ENCODE measurements at regions not wholly inside any gene's neighbourhood (a gene's known extent, or its start where the extent isn't known, plus 50 kb on each side); places are given as distances from the start of the nearest gene placed in this dataset.

- Histone ChIP-seq H3K36me3 (ENCODE audit: control insufficient read depth, insufficient read depth, low read length) (no peaks in the 10 kb centered on the region), H3K4me1 (ENCODE audit: control insufficient read depth, insufficient read depth, low read length) (no peaks in the 10 kb centered on the region), H3K9ac (ENCODE audit: extremely low read depth, low read length, poor library complexity, severe bottlenecking) (no peak overlapping the region), H3K27me3 (ENCODE audit: control insufficient read depth, insufficient read depth, low read length, poor library complexity, severe bottlenecking) (no peaks in the 10 kb centered on the region), H3K27ac (ENCODE audit: low read depth, low read length) (no peak overlapping the region), H3K9me3 (ENCODE audit: control insufficient read depth, low read length) (no peaks in the 10 kb centered on the region), H3K4me3 (ENCODE audit: low read length) (no peak overlapping the region)
- Mint-ChIP-seq H3K36me3 (ENCODE audit: low read depth) (no peaks in the 10 kb centered on the region), H3K9me3 (no peaks in the 10 kb centered on the region), H3K4me1 (no peaks in the 10 kb centered on the region), H3K27me3 (ENCODE audit: insufficient read depth) (no peaks in the 10 kb centered on the region), H3K4me3 (no peak overlapping the region), H3K27ac (no peak overlapping the region)
- 78 to 92% methylated on average over 1 to 5 of the region's 6 CpGs for WGBS, 2 experiments (ENCODE audit: insufficient coverage in 1 of 2, insufficient read length in 1 of 2)
- TF ChIP-seq CTCF (conservative IDR thresholded peaks at IDR 0.05), result no peak
- DNase-seq, result no peak
These were observed 2030.6 kb upstream of the NUDT12 start for GRCh38 chr5:105593011-105593760.

GRCh38 chr5:105587963-105588662 lies 2025.5 kb upstream of the NUDT12 start:
- Histone ChIP-seq H3K9ac (ENCODE audit: extremely low read depth, low read length, poor library complexity, severe bottlenecking) (no peak overlapping the region), H3K4me1 (ENCODE audit: control insufficient read depth, insufficient read depth, low read length) (no peaks in the 10 kb centered on the region), H3K9me3 (ENCODE audit: control insufficient read depth, low read length) (no peaks in the 10 kb centered on the region), H3K36me3 (ENCODE audit: control insufficient read depth, insufficient read depth, low read length) (no peaks in the 10 kb centered on the region), H3K27me3 (ENCODE audit: control insufficient read depth, insufficient read depth, low read length, poor library complexity, severe bottlenecking) (no peaks in the 10 kb centered on the region), H3K27ac (ENCODE audit: low read depth, low read length) (no peak overlapping the region), H3K4me3 (ENCODE audit: low read length) (no peak overlapping the region)
- no peaks in the 10 kb centered on the region for H3K9me3 Mint-ChIP-seq
- H3K27me3 Mint-ChIP-seq (ENCODE audit: insufficient read depth), result no peaks in the 10 kb centered on the region
- DNase-seq, result no peak
- no peak overlapping the region for H3K4me3 Mint-ChIP-seq
- no peak overlapping the region for H3K27ac Mint-ChIP-seq
- no peaks in the 10 kb centered on the region for H3K4me1 Mint-ChIP-seq
- no peak for TF ChIP-seq CTCF (conservative IDR thresholded peaks at IDR 0.05)
- H3K36me3 Mint-ChIP-seq (ENCODE audit: low read depth), result no peaks in the 10 kb centered on the region
- WGBS, 2 experiments (ENCODE audit: insufficient coverage in 1 of 2, insufficient read length in 1 of 2), result 87 to 100% methylated on average over 4 to 5 of the region's 6 CpGs

GRCh38 chr5:105581988-105582690 lies 2019.5 kb upstream of the NUDT12 start:
- Histone ChIP-seq H3K27me3 (ENCODE audit: control insufficient read depth, insufficient read depth, low read length, poor library complexity, severe bottlenecking) (no peaks in the 10 kb centered on the region), H3K36me3 (ENCODE audit: control insufficient read depth, insufficient read depth, low read length) (no peaks in the 10 kb centered on the region), H3K9me3 (ENCODE audit: control insufficient read depth, low read length) (no peaks in the 10 kb centered on the region), H3K4me1 (ENCODE audit: control insufficient read depth, insufficient read depth, low read length) (no peaks in the 10 kb centered on the region), H3K9ac (ENCODE audit: extremely low read depth, low read length, poor library complexity, severe bottlenecking) (no peak overlapping the region), H3K4me3 (ENCODE audit: low read length) (no peak overlapping the region), H3K27ac (ENCODE audit: low read depth, low read length) (no peak overlapping the region)
- DNase-seq, result no peak
- Mint-ChIP-seq H3K27ac (no peak overlapping the region), H3K4me3 (no peak overlapping the region), H3K9me3 (no peaks in the 10 kb centered on the region), H3K4me1 (no peaks in the 10 kb centered on the region), H3K36me3 (ENCODE audit: low read depth) (no peaks in the 10 kb centered on the region), H3K27me3 (ENCODE audit: insufficient read depth) (no peaks in the 10 kb centered on the region)
- 60 to 66% methylated on average over 3 to 7 of the region's 7 CpGs for WGBS, 2 experiments (ENCODE audit: insufficient coverage in 1 of 2, insufficient read length in 1 of 2)
- no peak for TF ChIP-seq CTCF (conservative IDR thresholded peaks at IDR 0.05)

All from endodermal cell (in vitro differentiated cells).